ENCODE measurements at regions not wholly inside any gene's neighbourhood (a gene's known extent, or its start where the extent isn't known, plus 50 kb on each side); places are given as distances from the start of the nearest gene placed in this dataset.

DNA sequence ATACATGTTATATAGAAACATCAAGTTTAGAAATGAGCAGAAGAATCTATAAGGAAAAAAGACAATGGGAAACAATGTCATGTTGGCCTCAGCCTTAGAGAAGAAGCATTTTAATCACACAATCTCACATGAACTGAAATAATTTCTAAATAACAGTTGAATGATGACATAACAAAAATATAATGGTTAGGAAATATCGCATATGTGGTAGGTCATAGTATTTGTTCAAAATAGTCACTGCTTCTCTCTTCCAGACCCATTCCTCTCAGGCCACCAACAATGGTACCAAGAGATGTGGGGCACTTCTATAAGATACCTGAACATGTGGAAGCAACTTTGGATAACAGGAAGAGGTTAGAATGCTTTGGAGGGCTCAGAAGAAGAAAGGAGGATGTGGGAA, 195.7 kb upstream of the PDZRN3 start:
- H3K27me3 ChIP-seq = no peaks in the 10 kb centered on the region
- H3K9me3 ChIP-seq = no peaks in the 10 kb centered on the region
- no peak for TF ChIP-seq POLR2A (IDR thresholded peaks at IDR 0.05)
- no peak overlapping the region for H3K4me3 ChIP-seq
- H3K27ac ChIP-seq = no peak overlapping the region
- no peaks in the 10 kb centered on the region for H3K36me3 ChIP-seq
- DNase-seq = no peak
- H3K4me1 ChIP-seq = no peaks in the 10 kb centered on the region

DNA sequence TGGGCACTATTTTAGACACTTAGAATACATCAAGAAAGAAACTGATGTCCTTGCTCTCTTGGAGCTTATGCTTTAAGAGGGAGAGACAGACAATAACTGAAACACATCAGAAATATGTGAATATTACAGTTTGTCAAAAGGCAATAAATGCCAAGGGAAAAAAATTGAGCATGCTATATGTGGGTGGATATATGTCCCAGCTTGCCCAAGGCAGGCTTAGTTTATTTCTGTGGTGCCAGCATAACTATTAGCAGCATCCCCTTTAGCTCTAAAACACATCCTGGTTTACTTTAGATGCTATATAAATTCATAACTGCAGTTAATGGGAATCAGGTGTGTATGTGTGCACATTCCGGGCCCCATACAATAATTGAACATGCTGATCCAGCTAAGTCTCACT, 191.2 kb upstream of the PDZRN3 start:
- DNase-seq = no peak
- Histone ChIP-seq H3K4me1 (no peaks in the 10 kb centered on the region), H3K27me3 (no peaks in the 10 kb centered on the region), H3K36me3 (no peaks in the 10 kb centered on the region), H3K27ac (no peak overlapping the region), H3K9me3 (no peaks in the 10 kb centered on the region), H3K4me3 (no peak overlapping the region)
- TF ChIP-seq POLR2A (IDR thresholded peaks at IDR 0.05) = no peak
- TF ChIP-seq, protein P1, sequence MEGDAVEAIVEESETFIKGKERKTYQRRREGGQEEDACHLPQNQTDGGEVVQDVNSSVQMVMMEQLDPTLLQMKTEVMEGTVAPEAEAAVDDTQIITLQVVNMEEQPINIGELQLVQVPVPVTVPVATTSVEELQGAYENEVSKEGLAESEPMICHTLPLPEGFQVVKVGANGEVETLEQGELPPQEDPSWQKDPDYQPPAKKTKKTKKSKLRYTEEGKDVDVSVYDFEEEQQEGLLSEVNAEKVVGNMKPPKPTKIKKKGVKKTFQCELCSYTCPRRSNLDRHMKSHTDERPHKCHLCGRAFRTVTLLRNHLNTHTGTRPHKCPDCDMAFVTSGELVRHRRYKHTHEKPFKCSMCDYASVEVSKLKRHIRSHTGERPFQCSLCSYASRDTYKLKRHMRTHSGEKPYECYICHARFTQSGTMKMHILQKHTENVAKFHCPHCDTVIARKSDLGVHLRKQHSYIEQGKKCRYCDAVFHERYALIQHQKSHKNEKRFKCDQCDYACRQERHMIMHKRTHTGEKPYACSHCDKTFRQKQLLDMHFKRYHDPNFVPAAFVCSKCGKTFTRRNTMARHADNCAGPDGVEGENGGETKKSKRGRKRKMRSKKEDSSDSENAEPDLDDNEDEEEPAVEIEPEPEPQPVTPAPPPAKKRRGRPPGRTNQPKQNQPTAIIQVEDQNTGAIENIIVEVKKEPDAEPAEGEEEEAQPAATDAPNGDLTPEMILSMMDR (IDR thresholded peaks at IDR 0.05) = no peak

DNA sequence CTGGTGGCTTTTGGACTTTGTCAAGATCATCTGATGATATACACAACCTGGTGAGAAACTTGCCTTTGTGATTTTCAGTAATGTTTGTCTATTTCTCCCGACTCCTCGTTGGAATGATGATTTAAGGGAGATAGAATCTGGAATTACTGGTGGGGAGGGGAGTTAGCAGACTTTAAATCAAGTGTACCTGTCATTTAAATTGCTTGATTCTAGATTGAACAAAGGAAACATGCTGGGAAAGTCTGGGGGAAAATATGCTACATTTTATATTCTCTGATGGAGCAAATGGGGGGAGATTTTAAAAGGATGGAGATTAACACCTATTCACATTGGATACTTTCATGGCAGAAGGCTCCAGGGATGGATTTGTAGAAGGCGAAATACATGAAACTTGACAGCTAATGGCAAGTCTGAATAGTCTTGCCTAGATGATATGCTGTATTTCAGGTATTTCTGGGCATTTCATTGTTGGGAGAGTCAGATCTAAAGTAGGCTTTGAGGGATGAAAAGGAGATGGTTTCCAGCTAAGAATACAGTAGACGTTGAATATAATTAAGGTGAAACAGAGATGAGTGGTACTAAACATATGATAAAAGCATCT, 189.1 kb upstream of the PDZRN3 start:
- no peak overlapping the region for H3K27ac ChIP-seq
- DNase-seq = no peak
- H3K36me3 ChIP-seq = no peaks in the 10 kb centered on the region
- TF ChIP-seq, protein P1 (IDR thresholded peaks at IDR 0.05) = no peak
- TF ChIP-seq POLR2A (IDR thresholded peaks at IDR 0.05) = no peak
- no peak overlapping the region for H3K4me3 ChIP-seq
- no peaks in the 10 kb centered on the region for H3K4me1 ChIP-seq
- no peaks in the 10 kb centered on the region for H3K27me3 ChIP-seq
- no peaks in the 10 kb centered on the region for H3K9me3 ChIP-seq

DNA sequence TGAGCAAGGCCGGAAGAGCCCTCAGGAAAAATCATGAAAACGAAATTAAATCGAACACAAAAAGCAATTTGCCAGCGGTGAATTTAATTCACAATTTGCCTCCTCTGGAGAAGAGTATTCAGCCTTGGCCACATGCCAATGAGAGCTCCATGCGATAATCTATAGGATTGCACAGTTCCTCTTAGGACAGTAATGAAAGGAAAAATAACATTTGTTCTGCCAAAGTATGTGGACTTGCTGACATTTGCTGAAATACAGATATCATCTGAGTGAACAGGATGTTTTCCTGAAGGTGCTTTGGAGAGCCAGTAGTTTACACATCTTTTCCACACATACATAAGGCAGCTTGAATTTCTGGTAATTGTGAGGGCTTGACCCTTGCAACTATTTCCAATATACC, 188.6 kb upstream of the PDZRN3 start:
- no peak for TF ChIP-seq POLR2A (IDR thresholded peaks at IDR 0.05)
- TF ChIP-seq, protein P1 (IDR thresholded peaks at IDR 0.05) = no peak
- DNase-seq = no peak
- H3K27ac ChIP-seq = no peak overlapping the region
- H3K36me3 ChIP-seq = no peaks in the 10 kb centered on the region
- H3K4me3 ChIP-seq = no peak overlapping the region
- H3K27me3 ChIP-seq = no peaks in the 10 kb centered on the region
- H3K9me3 ChIP-seq = no peaks in the 10 kb centered on the region
- no peaks in the 10 kb centered on the region for H3K4me1 ChIP-seq

DNA sequence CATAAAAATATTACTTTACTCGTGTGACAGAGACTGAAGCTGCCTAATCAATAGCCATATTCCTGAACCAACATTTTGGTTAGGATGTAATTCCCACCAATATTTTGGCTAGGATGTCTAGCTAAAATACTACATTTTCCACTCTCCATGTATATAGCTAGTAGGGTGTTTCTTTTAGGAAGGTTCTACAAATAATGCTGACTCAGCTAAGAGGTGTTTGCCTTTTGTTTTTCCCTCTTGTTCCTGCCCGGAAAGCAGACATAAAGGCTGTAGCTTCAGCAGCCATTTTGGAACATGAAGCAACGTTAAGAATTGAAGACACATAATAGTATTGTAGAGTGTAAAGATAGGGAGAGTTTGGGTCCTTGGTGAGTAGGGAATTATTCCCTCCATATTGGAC, 187.3 kb upstream of the PDZRN3 start:
- H3K36me3 ChIP-seq = no peaks in the 10 kb centered on the region
- H3K27me3 ChIP-seq = no peaks in the 10 kb centered on the region
- no peak overlapping the region for H3K27ac ChIP-seq
- H3K4me3 ChIP-seq = no peak overlapping the region
- DNase-seq = no peak
- H3K4me1 ChIP-seq = no peaks in the 10 kb centered on the region
- no peak for TF ChIP-seq POLR2A (IDR thresholded peaks at IDR 0.05)
- TF ChIP-seq, protein P1 (IDR thresholded peaks at IDR 0.05) = no peak
- no peaks in the 10 kb centered on the region for H3K9me3 ChIP-seq

DNA sequence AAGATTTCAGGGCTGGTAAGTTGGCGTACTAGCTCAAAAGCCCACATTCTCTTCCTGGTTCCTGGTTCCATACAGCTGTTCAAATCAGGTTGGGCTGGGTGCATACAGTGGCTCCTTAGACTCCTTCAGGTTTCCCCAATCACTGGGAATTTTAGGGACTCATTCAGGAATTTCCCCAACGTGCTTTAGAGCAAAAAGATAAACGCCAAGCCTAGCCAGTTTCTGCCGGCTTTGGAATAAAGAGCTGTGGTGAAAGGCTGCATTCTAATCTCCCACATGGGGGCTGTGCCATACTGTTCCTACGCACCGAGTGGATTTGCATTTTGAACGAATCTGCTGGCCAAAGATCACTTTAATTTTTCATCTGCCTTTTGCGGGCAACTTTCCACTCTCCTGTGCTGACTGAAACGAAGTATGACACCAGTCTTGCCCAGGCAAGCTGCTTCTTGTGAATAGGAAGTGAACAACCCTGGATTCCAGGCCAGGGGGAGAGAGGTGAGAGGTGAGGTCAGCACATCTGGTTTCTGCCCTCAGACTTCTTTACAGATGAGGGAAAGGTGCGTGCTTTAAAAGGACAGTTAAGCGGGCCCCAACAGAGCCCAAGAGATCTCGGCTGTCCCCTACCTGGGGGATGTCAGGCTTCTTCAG, 184.2 kb upstream of the PDZRN3 start:
- DNase-seq = no peak
- H3K4me3 ChIP-seq = no peak overlapping the region

More for the DNA sequence above, 184.2 kb upstream of the PDZRN3 start:
- TF ChIP-seq POLR2A (IDR thresholded peaks at IDR 0.05) = no peak
- TF ChIP-seq, protein P1 (IDR thresholded peaks at IDR 0.05) = no peak
- H3K27me3 ChIP-seq = no peaks in the 10 kb centered on the region
- no peaks in the 10 kb centered on the region for H3K36me3 ChIP-seq
- H3K4me1 ChIP-seq = no peaks in the 10 kb centered on the region
- H3K27ac ChIP-seq = no peak overlapping the region
- H3K9me3 ChIP-seq = no peaks in the 10 kb centered on the region

Measured in Peyer's patch (tissue), 4 donors.